Esophagus squamous epithelium (tissue), 5 donors: ENCODE measurements at regions not wholly inside any gene's neighbourhood (a gene's known extent, or its start where the extent isn't known, plus 50 kb on each side); places are given as distances from the start of the nearest gene placed in this dataset.

Source experiments
- DNase-seq: peaks from one replicate; lab custom pipeline; 2025; lab: John Stamatoyannopoulos, UW
- H3K27ac ChIP-seq, 4 donors: fragments of 200-600 bp; sonication (generic); one replicate each; pipeline ENCODE4 v1.5.1; 2016 to 2019; ENCODE audit warnings: mild to moderate bottlenecking in 1 of 4
- H3K27me3 ChIP-seq, 4 donors: fragments of 200-600 bp; sonication (generic); 1 replicate in 3 of 4; 2 replicates in 1 of 4; pipeline versions ENCODE4 v1.5.1 to v1.6.0; 2017 to 2021; ENCODE audit warnings: antibody characterized with exemption in 1 of 4
- H3K36me3 ChIP-seq, 3 donors: fragments of 200-600 bp; sonication (generic); one replicate each; pipeline ENCODE4 v1.5.1; 2016 to 2019
- H3K4me1 ChIP-seq, 3 donors: fragments of 200-600 bp; sonication (generic); one replicate each; pipeline ENCODE4 v1.5.1; 2017 to 2019
- H3K4me3 ChIP-seq, 4 donors: fragments of 200-600 bp; sonication (generic); 1 replicate in 3 of 4; 2 replicates in 1 of 4; pipeline ENCODE4 v1.5.1; 2016 to 2019; ENCODE audit warnings: mild to moderate bottlenecking in 2 of 4, moderate library complexity in 1 of 4
- H3K9me3 ChIP-seq, 3 donors: fragments of 200-600 bp; sonication (generic); one replicate each; pipeline ENCODE4 v1.5.1; 2016 to 2019
- CTCF ChIP-seq, 6 experiments: fragments of 450-650 bp in 4 of 6; fragments of 200-600 bp in 2 of 6; sonication (generic) in 2 of 6; IDR thresholded peaks; one replicate each; pipeline ENCODE4 v1.5.1; 2016 to 2019; ENCODE audit warnings: antibody characterized with exemption in 6 of 6, mild to moderate bottlenecking in 4 of 6, moderate library complexity in 4 of 6
- POLR2A ChIP-seq, 4 donors: fragments of 450-650 bp; IDR thresholded peaks; one replicate each; pipeline ENCODE4 v1.6.1; 2017; ENCODE audit warnings: antibody characterized with exemption in 4 of 4, mild to moderate bottlenecking in 4 of 4, moderate library complexity in 3 of 4
- WGBS, 2 donors: methylation state at CpG; one replicate each; pipeline ENCODE4 v1.1.5; 2018; 5-methylcytosine and 5-hydroxymethylcytosine counted together
- intact Hi-C: fragments of 100-400 bp; cut with DNase I; formaldehyde crosslinking; loops from one replicate; pipeline ENCODE4 v1.15.0; 2022
- donor health status: DM: yes; HTN: yes; CAD: no.

- intact Hi-C loops: no loop called here
Measured at GRCh38 chr6:85747666-85748065, 105.0 kb upstream of the SYNCRIP start.

GRCh38 chr6:85747093-85747492 is 104.4 kb upstream of the SYNCRIP start:
- no peak overlapping the region for H3K4me3 ChIP-seq
- H3K27ac ChIP-seq: no peak overlapping the region

More at GRCh38 chr6:85747666-85748065, 105.0 kb upstream of the SYNCRIP start:
- Histone ChIP-seq H3K9me3 (no peaks in the 10 kb centered on the region), H3K4me1 (no peaks in the 10 kb centered on the region), H3K27me3 (no peaks in the 10 kb centered on the region), H3K4me3 (no peak overlapping the region), H3K27ac (no peak overlapping the region), H3K36me3 (no peaks in the 10 kb centered on the region)
- TF ChIP-seq POLR2A (IDR thresholded peaks at IDR 0.05): no peak
- TF ChIP-seq CTCF (IDR thresholded peaks at IDR 0.05): no peak
- WGBS, 2 donors: 40 to 47% methylated on average over 1 of the region's 1 CpG
- no peak for DNase-seq

GRCh38 chr6:85744433-85744970 is 101.8 kb upstream of the SYNCRIP start:
- WGBS, 2 donors: 38 to 78% methylated on average over 2 of the region's 4 CpGs
- H3K9me3 ChIP-seq: no peaks in the 10 kb centered on the region
- TF ChIP-seq CTCF (IDR thresholded peaks at IDR 0.05) (no peak), POLR2A (IDR thresholded peaks at IDR 0.05) (no peak)
- H3K27me3 ChIP-seq: no peaks in the 10 kb centered on the region
- no peaks in the 10 kb centered on the region for H3K36me3 ChIP-seq
- H3K4me3 ChIP-seq: no peak overlapping the region
- intact Hi-C loops: no loop called here
- DNase-seq: no peak
- H3K4me1 ChIP-seq: no peaks in the 10 kb centered on the region
- H3K27ac ChIP-seq: no peak overlapping the region

More at GRCh38 chr6:85747093-85747492, 104.4 kb upstream of the SYNCRIP start:
- DNase-seq: no peak
- no peak for TF ChIP-seq CTCF (IDR thresholded peaks at IDR 0.05)
- no peak for TF ChIP-seq POLR2A (IDR thresholded peaks at IDR 0.05)
- Histone ChIP-seq H3K4me1 (no peaks in the 10 kb centered on the region), H3K27me3 (no peaks in the 10 kb centered on the region), H3K9me3 (no peaks in the 10 kb centered on the region), H3K36me3 (no peaks in the 10 kb centered on the region)
- intact Hi-C loops: no loop called here

GRCh38 chr6:85726206-85726605 is 83.5 kb upstream of the SYNCRIP start:
- H3K4me3 ChIP-seq: no peak overlapping the region
- peaks cover 0 to 8% (median 5%) of the 10 kb centered on the region in 3 donors for H3K9me3 ChIP-seq
- intact Hi-C loops: no loop called here
- H3K27ac ChIP-seq: no peak overlapping the region
- TF ChIP-seq POLR2A (IDR thresholded peaks at IDR 0.05): no peak
- no peak for TF ChIP-seq CTCF (IDR thresholded peaks at IDR 0.05)
- H3K4me1 ChIP-seq: no peaks in the 10 kb centered on the region
- no peaks in the 10 kb centered on the region for H3K27me3 ChIP-seq
- DNase-seq: no peak
- no peaks in the 10 kb centered on the region for H3K36me3 ChIP-seq

- no peaks in the 10 kb centered on the region for H3K4me1 ChIP-seq
- DNase-seq: no peak
- no peaks in the 10 kb centered on the region for H3K9me3 ChIP-seq
- no peak overlapping the region for H3K4me3 ChIP-seq
- intact Hi-C loops: no loop called here
- H3K27me3 ChIP-seq: no peaks in the 10 kb centered on the region
- TF ChIP-seq CTCF (IDR thresholded peaks at IDR 0.05) (no peak), POLR2A (IDR thresholded peaks at IDR 0.05) (no peak)
- no peak overlapping the region for H3K27ac ChIP-seq
- H3K36me3 ChIP-seq: no peaks in the 10 kb centered on the region
Measured at GRCh38 chr6:85715797-85716196, 73.1 kb upstream of the SYNCRIP start.
